ENCODE measurements at regions not wholly inside any gene's neighbourhood (a gene's known extent, or its start where the extent isn't known, plus 50 kb on each side); places are given as distances from the start of the nearest gene placed in this dataset.

DNA sequence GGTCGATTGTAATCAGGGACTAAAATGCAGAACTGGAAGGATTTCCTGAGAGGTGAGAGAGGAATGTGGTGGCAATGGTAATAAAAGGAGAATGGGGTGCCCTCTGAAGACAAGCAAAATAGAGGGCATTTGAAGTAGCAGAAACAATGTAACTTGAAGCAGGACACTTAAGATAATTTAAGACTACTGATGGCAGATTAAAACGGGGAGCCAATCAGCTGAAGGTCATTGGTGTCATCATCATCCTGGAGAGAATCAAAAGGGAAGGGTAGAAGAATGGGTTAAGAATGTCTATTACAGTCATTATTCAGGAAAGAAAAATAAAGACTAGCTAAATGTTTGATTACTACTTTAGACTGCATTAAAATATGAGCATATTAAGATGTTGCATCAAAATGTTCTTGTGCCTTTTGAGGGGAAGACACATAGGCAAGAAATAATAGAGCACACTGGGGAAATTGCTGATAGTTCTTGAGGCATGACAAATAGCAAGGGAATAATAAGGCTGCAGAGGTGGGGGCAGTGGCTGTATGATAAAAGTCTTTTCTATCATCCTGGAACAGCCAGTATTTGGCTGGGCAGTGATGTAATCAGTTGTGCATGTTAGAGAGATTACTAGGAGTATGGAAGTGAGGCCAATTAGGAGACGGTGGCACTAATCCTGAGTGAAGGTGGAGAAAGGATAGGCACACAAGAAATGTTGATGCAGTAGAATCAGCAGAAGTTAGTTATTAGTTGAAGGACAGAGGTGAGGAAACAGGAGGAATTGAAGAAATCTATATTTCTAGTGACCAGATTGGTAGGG is 60.2 kb downstream of the CCDC71L start:
- WGBS, 2 donors, result 68 to 70% methylated on average over 3 of the region's 3 CpGs
- no peak for TF ChIP-seq POLR2A (IDR thresholded peaks at IDR 0.05)
- TF ChIP-seq, protein P1, sequence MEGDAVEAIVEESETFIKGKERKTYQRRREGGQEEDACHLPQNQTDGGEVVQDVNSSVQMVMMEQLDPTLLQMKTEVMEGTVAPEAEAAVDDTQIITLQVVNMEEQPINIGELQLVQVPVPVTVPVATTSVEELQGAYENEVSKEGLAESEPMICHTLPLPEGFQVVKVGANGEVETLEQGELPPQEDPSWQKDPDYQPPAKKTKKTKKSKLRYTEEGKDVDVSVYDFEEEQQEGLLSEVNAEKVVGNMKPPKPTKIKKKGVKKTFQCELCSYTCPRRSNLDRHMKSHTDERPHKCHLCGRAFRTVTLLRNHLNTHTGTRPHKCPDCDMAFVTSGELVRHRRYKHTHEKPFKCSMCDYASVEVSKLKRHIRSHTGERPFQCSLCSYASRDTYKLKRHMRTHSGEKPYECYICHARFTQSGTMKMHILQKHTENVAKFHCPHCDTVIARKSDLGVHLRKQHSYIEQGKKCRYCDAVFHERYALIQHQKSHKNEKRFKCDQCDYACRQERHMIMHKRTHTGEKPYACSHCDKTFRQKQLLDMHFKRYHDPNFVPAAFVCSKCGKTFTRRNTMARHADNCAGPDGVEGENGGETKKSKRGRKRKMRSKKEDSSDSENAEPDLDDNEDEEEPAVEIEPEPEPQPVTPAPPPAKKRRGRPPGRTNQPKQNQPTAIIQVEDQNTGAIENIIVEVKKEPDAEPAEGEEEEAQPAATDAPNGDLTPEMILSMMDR (IDR thresholded peaks at IDR 0.05), result no peak
- Histone ChIP-seq H3K36me3 (replicated peaks in 1 of 2; ENCODE audit: insufficient read depth in 1 of 2, low read depth in 2 of 2) (no peaks in the 10 kb centered on the region), H3K27ac (no peak overlapping the region), H3K9me3 (no peaks in the 10 kb centered on the region), H3K4me1 (peaks cover 4% of the 10 kb centered on the region), H3K27me3 (no peaks in the 10 kb centered on the region), H3K4me3 (no peak overlapping the region)
- intact Hi-C loops (cut with DNase I), result no loop called here
- no peak for ATAC-seq
- DNase-seq, result no peak

- TF ChIP-seq, protein P1 (IDR thresholded peaks at IDR 0.05), result no peak
- TF ChIP-seq POLR2A (IDR thresholded peaks at IDR 0.05), result no peak
- DNase-seq, result no peak
- Histone ChIP-seq H3K36me3 (replicated peaks in 1 of 2; ENCODE audit: insufficient read depth in 1 of 2, low read depth in 2 of 2) (no peaks in the 10 kb centered on the region), H3K9me3 (no peaks in the 10 kb centered on the region), H3K27me3 (no peaks in the 10 kb centered on the region), H3K4me1 (peaks cover 4% of the 10 kb centered on the region), H3K27ac (no peak overlapping the region), H3K4me3 (no peak overlapping the region)
- WGBS, 2 donors, result 26 to 31% methylated on average over 3 of the region's 3 CpGs
- ATAC-seq, result no peak
- intact Hi-C loops (cut with DNase I), result no loop called here
Measured at GRCh38 chr7:106599343-106599698, 61.6 kb downstream of the CCDC71L start.

- H3K4me1 ChIP-seq, result peaks cover 4% of the 10 kb centered on the region
- 5 to 12% methylated on average over 6 of the region's 6 CpGs for WGBS, 2 donors
- intact Hi-C loops (cut with DNase I), result no loop called here
- peak; percentile 70 to 80 (median 75) for DNase-seq
- peak overlapping the region in 1 of 4 donors; percentile 49 for H3K27ac ChIP-seq
- TF ChIP-seq, protein P1 (IDR thresholded peaks at IDR 0.05), result no peak
- TF ChIP-seq POLR2A (IDR thresholded peaks at IDR 0.05), result peak in 1 of 3 donors; percentile 7
- no peaks in the 10 kb centered on the region for H3K36me3 ChIP-seq (replicated peaks in 1 of 2; ENCODE audit: insufficient read depth in 1 of 2, low read depth in 2 of 2)
- ATAC-seq, result peak; percentile 93
- no peaks in the 10 kb centered on the region for H3K9me3 ChIP-seq
- no peaks in the 10 kb centered on the region for H3K27me3 ChIP-seq
- no peak overlapping the region for H3K4me3 ChIP-seq
Measured at GRCh38 chr7:106598663-106599342, 62.2 kb downstream of the CCDC71L start.

DNA sequence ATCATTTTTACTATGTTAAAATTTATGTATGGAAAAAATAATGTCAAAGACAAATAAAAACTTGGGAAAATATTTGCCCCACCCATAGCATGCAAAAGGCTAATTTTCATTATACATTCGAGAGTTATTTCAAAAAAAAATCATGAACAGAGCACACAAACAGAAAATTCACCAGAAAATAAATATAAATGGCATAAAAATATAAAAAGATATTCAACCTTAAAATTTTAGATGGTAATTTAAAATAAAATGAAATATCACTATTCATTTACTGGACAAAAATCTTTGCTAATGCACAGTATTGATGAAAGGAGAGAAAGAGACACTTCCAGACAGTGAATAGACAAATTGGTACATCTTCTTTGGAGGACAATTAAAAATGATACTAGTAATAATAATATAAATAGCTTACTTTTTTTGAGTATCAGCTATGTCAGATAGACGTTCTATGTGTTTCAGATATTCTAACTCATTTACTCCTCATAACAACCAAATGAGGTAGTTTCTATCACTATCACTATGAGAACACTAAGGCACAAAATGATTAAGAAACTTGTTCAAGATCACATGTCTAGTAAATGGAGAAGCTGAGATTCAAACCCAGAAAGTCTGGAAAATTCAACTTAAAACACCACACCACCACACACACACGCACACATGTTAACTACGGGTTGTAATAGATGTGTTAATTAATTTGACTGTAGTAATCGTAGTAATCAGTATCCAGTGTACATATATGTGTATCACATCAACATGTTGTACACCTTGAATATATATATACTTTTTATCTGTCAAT is 63.0 kb downstream of the CCDC71L start:
- DNase-seq, result no peak
- TF ChIP-seq, protein P1 (IDR thresholded peaks at IDR 0.05), result no peak
- no peak for TF ChIP-seq POLR2A (IDR thresholded peaks at IDR 0.05)
- no peaks in the 10 kb centered on the region for H3K36me3 ChIP-seq (replicated peaks in 1 of 2; ENCODE audit: insufficient read depth in 1 of 2, low read depth in 2 of 2)
- H3K4me3 ChIP-seq, result no peak overlapping the region
- WGBS, 2 donors, result 70 to 73% methylated on average over 5 of the region's 5 CpGs
- peak overlapping the region in 1 of 4 donors; percentile 49 for H3K27ac ChIP-seq
- no peaks in the 10 kb centered on the region for H3K27me3 ChIP-seq
- ATAC-seq, result no peak
- intact Hi-C loops (cut with DNase I), result no loop called here
- no peaks in the 10 kb centered on the region for H3K9me3 ChIP-seq
- peaks cover 4% of the 10 kb centered on the region for H3K4me1 ChIP-seq

All from body of pancreas (tissue), 4 donors.